Right atrium auricular region (tissue), 2 donors: ENCODE measurements at regions not wholly inside any gene's neighbourhood (a gene's known extent, or its start where the extent isn't known, plus 50 kb on each side); places are given as distances from the start of the nearest gene placed in this dataset.

Experiments used
- DNase-seq: peaks from one replicate; pipeline ENCODE4 v3.0.0-alpha.2; 2019; ENCODE audit warnings: low spot score
- H3K27ac ChIP-seq, 2 donors: fragments of 200-600 bp; sonication (generic); 1 replicate in 1 of 2; 2 replicates in 1 of 2; pipeline ENCODE4 v1.5.1; 2016 to 2019
- H3K27me3 ChIP-seq, 2 donors: fragments of 200-600 bp; sonication (generic); one replicate each; pipeline versions ENCODE4 v1.5.1 to v1.6.0; 2017 to 2019
- H3K36me3 ChIP-seq: fragments of 200-600 bp; sonication (generic); one replicate; pipeline ENCODE4 v1.5.1; 2016
- H3K4me1 ChIP-seq, 2 donors: fragments of 200-600 bp; sonication (generic); one replicate each; pipeline versions ENCODE4 v1.5.1 to v1.6.0; 2017 to 2019
- H3K4me3 ChIP-seq, 2 donors: fragments of 200-600 bp; sonication (generic); 1 replicate in 1 of 2; 2 replicates in 1 of 2; pipeline ENCODE4 v1.5.1; 2017 to 2019; ENCODE audit warnings: mild to moderate bottlenecking in 1 of 2, moderate library complexity in 1 of 2
- H3K9me3 ChIP-seq, 2 donors: fragments of 200-600 bp; sonication (generic); one replicate each; pipeline ENCODE4 v1.5.1; 2019
- CTCF ChIP-seq, 2 donors: fragments of 200-600 bp; sonication (generic); IDR thresholded peaks; one replicate each; pipeline ENCODE4 v1.5.1; 2019; ENCODE audit warnings: antibody characterized with exemption in 2 of 2

GRCh38 chr16:85421338-85422195 is 191.6 kb upstream of the GSE1 start:
- no peaks in the 10 kb centered on the region for H3K9me3 ChIP-seq
- H3K36me3 ChIP-seq: no peaks in the 10 kb centered on the region
- no peak for TF ChIP-seq CTCF (IDR thresholded peaks at IDR 0.05)
- H3K27me3 ChIP-seq: no peaks in the 10 kb centered on the region
- H3K27ac ChIP-seq: no peak overlapping the region
- H3K4me3 ChIP-seq: no peak overlapping the region
- no peak for DNase-seq
- H3K4me1 ChIP-seq: peaks cover 0 to 9% of the 10 kb centered on the region in 2 donors

- no peaks in the 10 kb centered on the region for H3K36me3 ChIP-seq
- no peak for TF ChIP-seq CTCF (IDR thresholded peaks at IDR 0.05)
- no peak for DNase-seq
Observed at GRCh38 chr16:85422196-85422631, 190.9 kb upstream of the GSE1 start.

GRCh38 chr16:85422632-85423550 is 190.2 kb upstream of the GSE1 start:
- peaks cover 0 to 9% of the 10 kb centered on the region in 2 donors for H3K4me1 ChIP-seq
- no peak for DNase-seq
- no peaks in the 10 kb centered on the region for H3K36me3 ChIP-seq
- no peak for TF ChIP-seq CTCF (IDR thresholded peaks at IDR 0.05)
- no peak overlapping the region for H3K27ac ChIP-seq
- H3K4me3 ChIP-seq: no peak overlapping the region
- no peaks in the 10 kb centered on the region for H3K9me3 ChIP-seq
- no peaks in the 10 kb centered on the region for H3K27me3 ChIP-seq

More at GRCh38 chr16:85422196-85422631, 190.9 kb upstream of the GSE1 start:
- Histone ChIP-seq H3K27me3 (no peaks in the 10 kb centered on the region), H3K4me1 (peaks cover 0 to 9% of the 10 kb centered on the region in 2 donors), H3K27ac (no peak overlapping the region), H3K9me3 (no peaks in the 10 kb centered on the region), H3K4me3 (no peak overlapping the region)

- DNase-seq: no peak
- H3K36me3 ChIP-seq: no peaks in the 10 kb centered on the region
- H3K9me3 ChIP-seq: no peaks in the 10 kb centered on the region
- H3K27ac ChIP-seq: no peak overlapping the region
- no peak overlapping the region for H3K4me3 ChIP-seq
- TF ChIP-seq CTCF (IDR thresholded peaks at IDR 0.05): no peak
- peaks cover 0 to 9% of the 10 kb centered on the region in 2 donors for H3K4me1 ChIP-seq
- H3K27me3 ChIP-seq: no peaks in the 10 kb centered on the region
Observed at GRCh38 chr16:85423631-85424030, 189.5 kb upstream of the GSE1 start.

GRCh38 chr16:85424260-85425073 is 188.7 kb upstream of the GSE1 start:
- Histone ChIP-seq H3K27me3 (no peaks in the 10 kb centered on the region), H3K27ac (no peak overlapping the region), H3K36me3 (no peaks in the 10 kb centered on the region), H3K4me1 (peaks cover 0 to 9% of the 10 kb centered on the region in 2 donors), H3K4me3 (no peak overlapping the region), H3K9me3 (no peaks in the 10 kb centered on the region)
- no peak for TF ChIP-seq CTCF (IDR thresholded peaks at IDR 0.05)
- DNase-seq: no peak
